ENCODE measurements at regions not wholly inside any gene's neighbourhood (a gene's known extent, or its start where the extent isn't known, plus 50 kb on each side); places are given as distances from the start of the nearest gene placed in this dataset.
"Not testable (repeated sequence)": the region's sequence is repeated elsewhere in the genome, so short reads cannot be mapped to it uniquely, and the experiment has no call there.

DNA sequence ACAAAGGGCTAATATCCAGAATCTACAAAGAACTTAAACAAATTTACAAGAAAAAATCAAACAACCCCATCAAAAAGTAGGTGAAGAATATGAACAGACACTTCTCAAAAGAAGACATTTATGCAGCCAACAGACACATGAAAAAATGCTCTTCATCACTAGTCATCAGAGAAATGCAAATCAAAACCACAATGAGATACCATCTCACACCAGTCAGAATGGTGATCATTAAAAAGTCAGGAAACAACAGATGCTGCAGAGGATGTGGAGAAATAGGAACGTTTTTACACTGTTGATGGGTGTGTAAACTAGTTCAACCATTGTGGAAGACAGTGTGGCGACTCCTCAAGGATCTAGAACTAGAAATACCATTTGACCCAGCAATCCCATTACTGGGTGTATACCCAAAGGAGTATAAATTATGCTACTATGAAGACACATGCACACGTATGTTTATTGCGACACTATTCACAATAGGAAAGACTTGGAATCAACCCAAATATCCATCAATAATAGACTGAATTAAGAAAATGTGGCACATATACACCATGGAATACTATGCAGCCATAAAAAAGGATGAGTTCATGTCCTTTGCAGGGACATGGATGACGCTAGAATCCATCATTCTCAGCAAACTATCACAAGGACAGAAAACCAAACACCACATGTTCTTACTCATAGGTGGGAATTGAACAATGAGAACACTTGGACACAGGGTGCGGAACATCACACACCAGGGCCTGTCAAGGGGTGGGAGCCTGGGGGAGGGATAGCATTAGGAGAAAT, 241.5 kb downstream of the KCNRG start:
- 86% methylated on average over 6 of the region's 6 CpGs for WGBS
- not testable (repeated sequence) for H3K27ac ChIP-seq (ENCODE audit: low read depth, low read length); H3K4me1 ChIP-seq (ENCODE audit: insufficient read depth, low read length); H3K9ac ChIP-seq (ENCODE audit: low read depth, low read length); H3K36me3 ChIP-seq (ENCODE audit: insufficient read depth, low read length); H3K27me3 ChIP-seq (ENCODE audit: insufficient read depth, low read length); H3K4me3 ChIP-seq (ENCODE audit: low read length); H3K9me3 ChIP-seq (ENCODE audit: insufficient read depth, low read depth, low read length)

- WGBS: 95% methylated on average over 3 of the region's 3 CpGs
- H3K9ac ChIP-seq (ENCODE audit: low read depth, low read length): no peak overlapping the region
- no peaks in the 10 kb centered on the region for H3K27me3 ChIP-seq (ENCODE audit: insufficient read depth, low read length)
- H3K9me3 ChIP-seq (ENCODE audit: insufficient read depth, low read depth, low read length): no peaks in the 10 kb centered on the region
- H3K4me1 ChIP-seq (ENCODE audit: insufficient read depth, low read length): no peaks in the 10 kb centered on the region
- no peak overlapping the region for H3K4me3 ChIP-seq (ENCODE audit: low read length)
- no peak overlapping the region for H3K27ac ChIP-seq (ENCODE audit: low read depth, low read length)
- no peaks in the 10 kb centered on the region for H3K36me3 ChIP-seq (ENCODE audit: insufficient read depth, low read length)
Measured at GRCh38 chr13:50257646-50258045, 242.4 kb downstream of the KCNRG start.

DNA sequence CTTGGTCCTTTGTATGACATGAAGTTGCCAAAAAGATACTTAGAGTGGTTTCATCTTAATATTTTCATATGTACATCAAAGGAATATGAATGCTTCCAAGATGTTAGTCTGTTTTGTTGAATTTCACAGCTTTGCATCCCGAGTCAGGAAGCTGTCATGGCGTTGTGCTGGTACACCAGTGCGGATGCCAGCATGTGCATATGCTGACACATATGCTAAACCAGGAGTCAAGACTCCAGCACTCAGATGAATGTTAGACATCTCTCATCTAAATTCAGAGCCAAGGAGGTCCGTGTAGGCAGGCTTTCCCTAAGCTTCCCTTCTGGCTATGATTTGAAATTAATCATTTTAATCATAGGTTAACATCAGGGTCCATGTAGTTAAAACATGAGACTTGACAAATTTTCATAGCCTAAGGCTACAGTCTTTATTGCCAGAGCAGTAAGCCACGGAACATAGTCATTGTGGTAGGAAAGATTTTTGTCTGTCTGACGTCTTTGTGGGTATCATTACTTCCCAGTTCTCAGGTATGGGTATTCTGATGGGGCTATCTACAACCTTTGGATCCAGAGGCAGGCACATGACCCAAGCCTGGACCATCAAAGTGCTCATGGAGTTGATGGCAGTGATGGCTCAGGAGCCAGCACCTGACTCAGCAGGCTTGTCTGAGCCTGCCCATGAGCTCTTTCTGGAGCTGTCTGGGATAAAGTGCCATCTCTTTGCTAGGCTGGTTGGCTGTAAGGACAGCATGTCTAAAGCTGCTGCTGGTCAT, 246.1 kb downstream of the KCNRG start:
- Histone ChIP-seq H3K27me3 (ENCODE audit: insufficient read depth, low read length) (no peaks in the 10 kb centered on the region), H3K9me3 (ENCODE audit: insufficient read depth, low read depth, low read length) (no peaks in the 10 kb centered on the region), H3K27ac (ENCODE audit: low read depth, low read length) (no peak overlapping the region), H3K4me1 (ENCODE audit: insufficient read depth, low read length) (no peaks in the 10 kb centered on the region), H3K4me3 (ENCODE audit: low read length) (no peak overlapping the region), H3K9ac (ENCODE audit: low read depth, low read length) (no peak overlapping the region), H3K36me3 (ENCODE audit: insufficient read depth, low read length) (no peaks in the 10 kb centered on the region)
- WGBS: 83% methylated on average over 6 of the region's 6 CpGs

DNA sequence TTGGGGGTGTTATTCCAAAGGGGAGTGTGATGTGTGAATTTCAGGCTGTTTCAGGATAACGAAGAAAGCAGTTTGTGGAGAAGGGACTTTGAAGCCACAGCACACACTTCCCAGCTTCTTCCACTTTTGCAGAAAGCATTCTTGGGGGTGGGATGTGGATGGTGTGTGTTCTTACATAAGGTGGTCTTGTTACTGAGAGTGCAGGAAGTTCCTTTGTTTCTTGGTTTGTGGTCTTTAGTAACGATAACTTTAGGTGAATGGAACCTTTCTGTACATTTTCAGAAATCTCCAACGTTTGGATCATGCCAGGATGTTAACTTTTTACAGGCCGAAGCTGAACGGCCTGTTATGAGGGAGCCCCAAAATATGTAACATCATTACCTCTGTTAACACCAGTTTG, 251.8 kb downstream of the KCNRG start:
- Histone ChIP-seq H3K4me1 (ENCODE audit: insufficient read depth, low read length) (no peaks in the 10 kb centered on the region), H3K36me3 (ENCODE audit: insufficient read depth, low read length) (no peaks in the 10 kb centered on the region), H3K27ac (ENCODE audit: low read depth, low read length) (no peak overlapping the region), H3K9ac (ENCODE audit: low read depth, low read length) (no peak overlapping the region), H3K4me3 (ENCODE audit: low read length) (no peak overlapping the region), H3K27me3 (ENCODE audit: insufficient read depth, low read length) (no peaks in the 10 kb centered on the region), H3K9me3 (ENCODE audit: insufficient read depth, low read depth, low read length) (no peaks in the 10 kb centered on the region)
- WGBS: 90% methylated on average over 5 of the region's 5 CpGs

- Histone ChIP-seq H3K36me3 (ENCODE audit: insufficient read depth, low read length) (no peaks in the 10 kb centered on the region), H3K27ac (ENCODE audit: low read depth, low read length) (no peak overlapping the region), H3K4me3 (ENCODE audit: low read length) (no peak overlapping the region), H3K9ac (ENCODE audit: low read depth, low read length) (no peak overlapping the region), H3K4me1 (ENCODE audit: insufficient read depth, low read length) (no peaks in the 10 kb centered on the region), H3K27me3 (ENCODE audit: insufficient read depth, low read length) (no peaks in the 10 kb centered on the region), H3K9me3 (ENCODE audit: insufficient read depth, low read depth, low read length) (no peaks in the 10 kb centered on the region)
- WGBS: 84% methylated on average over 1 of the region's 1 CpG
Measured at GRCh38 chr13:50267917-50268316, 252.7 kb downstream of the KCNRG start.

DNA sequence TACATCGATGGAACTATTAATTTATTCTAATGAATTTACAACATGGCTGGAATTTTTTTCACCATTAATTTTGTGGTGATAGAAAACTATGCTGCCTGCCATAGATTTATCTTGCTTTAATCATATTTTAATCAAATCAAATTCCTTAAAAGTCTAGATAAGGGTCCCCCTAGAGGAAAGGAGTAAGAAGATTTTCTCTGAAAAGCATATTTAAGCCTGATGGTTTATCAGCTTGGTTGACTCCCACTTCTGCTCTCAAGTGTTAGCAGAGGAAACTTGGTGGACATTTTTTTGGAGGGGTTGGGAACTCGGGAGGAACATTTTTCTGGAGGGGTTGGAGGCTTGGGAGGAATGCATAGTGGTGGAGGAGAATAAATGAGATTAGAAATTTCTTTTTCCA, 253.3 kb downstream of the KCNRG start:
- H3K36me3 ChIP-seq (ENCODE audit: insufficient read depth, low read length): no peaks in the 10 kb centered on the region
- H3K4me3 ChIP-seq (ENCODE audit: low read length): no peak overlapping the region
- no peaks in the 10 kb centered on the region for H3K27me3 ChIP-seq (ENCODE audit: insufficient read depth, low read length)
- WGBS: 77% methylated on average over 1 of the region's 2 CpGs
- H3K27ac ChIP-seq (ENCODE audit: low read depth, low read length): no peak overlapping the region
- H3K9ac ChIP-seq (ENCODE audit: low read depth, low read length): no peak overlapping the region
- H3K9me3 ChIP-seq (ENCODE audit: insufficient read depth, low read depth, low read length): no peaks in the 10 kb centered on the region
- H3K4me1 ChIP-seq (ENCODE audit: insufficient read depth, low read length): no peaks in the 10 kb centered on the region

- WGBS: no CpG with 5 or more reads among the region's 1 CpG
Measured at GRCh38 chr13:50274181-50274580, 258.9 kb downstream of the KCNRG start.

DNA sequence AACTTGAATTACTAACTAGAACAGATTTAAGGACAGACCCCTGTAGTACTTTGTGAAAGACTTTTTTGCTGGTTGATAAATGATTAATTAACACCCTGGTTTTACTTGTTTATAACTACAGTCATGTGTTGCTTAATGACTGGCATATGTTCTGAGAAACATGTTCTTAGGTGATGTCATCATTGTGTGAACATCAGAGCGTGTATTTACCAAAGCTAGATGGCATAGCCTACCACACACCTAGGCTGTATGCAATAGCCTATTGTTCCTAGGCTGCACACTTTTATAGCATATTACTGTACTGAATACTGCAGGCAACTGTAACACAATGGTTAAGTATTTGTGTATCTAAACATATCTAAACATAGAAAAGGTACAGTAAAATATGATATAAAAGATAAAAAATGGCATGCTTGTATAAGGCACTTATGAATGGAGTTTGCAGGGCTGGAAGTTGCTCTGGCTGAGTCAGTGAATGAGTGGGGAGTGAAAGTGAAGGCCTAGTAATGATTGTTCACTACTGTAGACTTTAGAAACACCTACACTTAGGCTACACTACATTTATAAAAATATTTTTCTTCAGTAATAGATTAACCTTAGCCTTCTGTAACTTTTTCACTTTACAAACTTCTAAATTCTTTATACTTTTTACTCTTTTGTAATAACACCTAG, 260.3 kb downstream of the KCNRG start:
- Histone ChIP-seq H3K27me3 (ENCODE audit: insufficient read depth, low read length) (no peaks in the 10 kb centered on the region), H3K27ac (ENCODE audit: low read depth, low read length) (no peak overlapping the region), H3K4me1 (ENCODE audit: insufficient read depth, low read length) (peaks cover 18% of the 10 kb centered on the region), H3K9ac (ENCODE audit: low read depth, low read length) (no peak overlapping the region), H3K4me3 (ENCODE audit: low read length) (no peak overlapping the region), H3K36me3 (ENCODE audit: insufficient read depth, low read length) (no peaks in the 10 kb centered on the region), H3K9me3 (ENCODE audit: insufficient read depth, low read depth, low read length) (no peaks in the 10 kb centered on the region; the same call in 1 of the 2 replicates)
- 100% methylated on average over 1 of the region's 1 CpG for WGBS

More at GRCh38 chr13:50274181-50274580, 258.9 kb downstream of the KCNRG start:
- peaks cover 6% of the 10 kb centered on the region; the same call in 1 of the 2 replicates for H3K4me1 ChIP-seq (ENCODE audit: insufficient read depth, low read length)
- no peaks in the 10 kb centered on the region for H3K36me3 ChIP-seq (ENCODE audit: insufficient read depth, low read length)
- no peak overlapping the region for H3K4me3 ChIP-seq (ENCODE audit: low read length)
- no peaks in the 10 kb centered on the region; the same call in 1 of the 2 replicates for H3K9me3 ChIP-seq (ENCODE audit: insufficient read depth, low read depth, low read length)
- no peak overlapping the region for H3K9ac ChIP-seq (ENCODE audit: low read depth, low read length)
- no peaks in the 10 kb centered on the region for H3K27me3 ChIP-seq (ENCODE audit: insufficient read depth, low read length)
- no peak overlapping the region for H3K27ac ChIP-seq (ENCODE audit: low read depth, low read length)

- Histone ChIP-seq H3K4me3 (ENCODE audit: low read length) (no peak overlapping the region), H3K36me3 (ENCODE audit: insufficient read depth, low read length) (no peaks in the 10 kb centered on the region), H3K4me1 (ENCODE audit: insufficient read depth, low read length) (peaks cover 19% of the 10 kb centered on the region), H3K9me3 (ENCODE audit: insufficient read depth, low read depth, low read length) (no peaks in the 10 kb centered on the region; the same call in 1 of the 2 replicates), H3K9ac (ENCODE audit: low read depth, low read length) (no peak overlapping the region), H3K27ac (ENCODE audit: low read depth, low read length) (no peak overlapping the region), H3K27me3 (ENCODE audit: insufficient read depth, low read length) (no peaks in the 10 kb centered on the region)
- WGBS: 91% methylated on average over 2 of the region's 2 CpGs
Measured at GRCh38 chr13:50276550-50276949, 261.3 kb downstream of the KCNRG start.

DNA sequence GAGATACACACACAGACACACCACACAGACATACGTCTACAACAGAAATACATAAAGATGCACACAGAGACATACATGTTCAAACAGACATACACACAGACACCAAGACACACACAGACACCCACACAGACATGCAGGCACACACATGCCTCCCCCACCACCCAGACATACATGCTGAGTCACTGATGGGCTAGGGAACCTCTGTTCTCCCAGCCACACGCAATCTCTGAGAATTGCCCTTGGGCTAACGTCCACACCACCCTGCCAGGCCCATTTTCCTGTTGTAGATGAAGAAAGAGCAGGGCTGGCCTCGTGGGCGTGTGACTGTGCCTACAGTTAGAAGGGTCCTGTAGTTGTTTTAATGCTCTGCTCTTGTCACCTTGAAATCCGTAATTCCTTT, 261.9 kb downstream of the KCNRG start:
- WGBS: 95% methylated on average over 6 of the region's 6 CpGs
- no peak overlapping the region for H3K9ac ChIP-seq (ENCODE audit: low read depth, low read length)
- H3K36me3 ChIP-seq (ENCODE audit: insufficient read depth, low read length): no peaks in the 10 kb centered on the region
- no peaks in the 10 kb centered on the region for H3K27me3 ChIP-seq (ENCODE audit: insufficient read depth, low read length)
- H3K4me1 ChIP-seq (ENCODE audit: insufficient read depth, low read length): peaks cover 25% of the 10 kb centered on the region
- H3K9me3 ChIP-seq (ENCODE audit: insufficient read depth, low read depth, low read length): no peaks in the 10 kb centered on the region; the same call in 1 of the 2 replicates
- H3K4me3 ChIP-seq (ENCODE audit: low read length): no peak overlapping the region
- H3K27ac ChIP-seq (ENCODE audit: low read depth, low read length): no peak overlapping the region

DNA sequence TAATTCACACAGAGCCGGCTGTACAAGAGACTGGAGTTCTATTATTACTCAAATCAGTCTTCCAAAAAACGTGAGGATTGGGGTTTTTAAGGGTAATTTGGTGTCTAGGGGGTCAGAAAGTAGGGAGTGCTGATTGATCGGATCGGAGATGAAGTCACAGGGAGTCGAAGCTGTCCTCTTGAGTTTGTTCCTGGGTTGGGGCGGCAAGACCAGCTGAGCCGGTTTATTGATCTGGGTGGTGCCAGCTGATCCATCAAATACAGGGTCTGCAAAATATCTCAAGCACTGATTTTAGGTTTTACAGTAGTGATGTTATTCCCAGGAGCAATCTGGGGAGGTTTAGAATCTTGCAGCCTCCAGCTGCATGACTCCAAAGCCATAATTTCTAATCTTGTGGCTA, 262.7 kb downstream of the KCNRG start:
- H3K27me3 ChIP-seq (ENCODE audit: insufficient read depth, low read length): no peaks in the 10 kb centered on the region
- no peak overlapping the region for H3K27ac ChIP-seq (ENCODE audit: low read depth, low read length)
- H3K4me1 ChIP-seq (ENCODE audit: insufficient read depth, low read length): peaks cover 32% of the 10 kb centered on the region
- WGBS: 89% methylated on average over 7 of the region's 7 CpGs
- H3K36me3 ChIP-seq (ENCODE audit: insufficient read depth, low read length): no peaks in the 10 kb centered on the region
- no peak overlapping the region for H3K9ac ChIP-seq (ENCODE audit: low read depth, low read length)
- no peak overlapping the region for H3K4me3 ChIP-seq (ENCODE audit: low read length)
- H3K9me3 ChIP-seq (ENCODE audit: insufficient read depth, low read depth, low read length): no peaks in the 10 kb centered on the region; the same call in 1 of the 2 replicates
